GM12872 (cell line): ENCODE measurements at regions not wholly inside any gene's neighbourhood (a gene's known extent, or its start where the extent isn't known, plus 50 kb on each side); places are given as distances from the start of the nearest gene placed in this dataset.
A peak's percentile ranks its signal among the peaks of the same experiment; 100 is the strongest.

Experiments used
- CTCF ChIP-seq: IDR thresholded peaks from 3 replicates; pipeline ENCODE4 v1.5.1; 2011; ENCODE audit warnings: low read depth, mild to moderate bottlenecking, low read length, moderate library complexity; ENCODE audit not compliant: insufficient read depth

GRCh38 chr1:231099311-231099710 is 59.3 kb upstream of the FAM89A start:
- no peak for TF ChIP-seq CTCF

GRCh38 chr1:231095595-231095994 is 55.5 kb upstream of the FAM89A start:
- TF ChIP-seq CTCF = no peak

GRCh38 chr1:231094421-231094820 is 54.4 kb upstream of the FAM89A start:
- no peak for TF ChIP-seq CTCF

- TF ChIP-seq CTCF = no peak
These were observed 53.3 kb upstream of the FAM89A start for GRCh38 chr1:231093156-231093922.

GRCh38 chr1:231092380-231092779 is 52.3 kb upstream of the FAM89A start:
- no peak for TF ChIP-seq CTCF

- TF ChIP-seq CTCF = peak; percentile 86
These were observed 51.8 kb upstream of the FAM89A start for GRCh38 chr1:231091831-231092301.

GRCh38 chr1:231091415-231091814 is 51.4 kb upstream of the FAM89A start:
- no peak for TF ChIP-seq CTCF
